GM18511 (cell line): ENCODE measurements at regions not wholly inside any gene's neighbourhood (a gene's known extent, or its start where the extent isn't known, plus 50 kb on each side); places are given as distances from the start of the nearest gene placed in this dataset.

Source experiments
- ATAC-seq: cut with Tn5 transposase; IDR thresholded peaks from one replicate; pipeline ENCODE4 v1.9.1; 2021; ENCODE audit warnings: mild to moderate bottlenecking, moderate library complexity; ENCODE audit not compliant: unreplicated experiment

DNA sequence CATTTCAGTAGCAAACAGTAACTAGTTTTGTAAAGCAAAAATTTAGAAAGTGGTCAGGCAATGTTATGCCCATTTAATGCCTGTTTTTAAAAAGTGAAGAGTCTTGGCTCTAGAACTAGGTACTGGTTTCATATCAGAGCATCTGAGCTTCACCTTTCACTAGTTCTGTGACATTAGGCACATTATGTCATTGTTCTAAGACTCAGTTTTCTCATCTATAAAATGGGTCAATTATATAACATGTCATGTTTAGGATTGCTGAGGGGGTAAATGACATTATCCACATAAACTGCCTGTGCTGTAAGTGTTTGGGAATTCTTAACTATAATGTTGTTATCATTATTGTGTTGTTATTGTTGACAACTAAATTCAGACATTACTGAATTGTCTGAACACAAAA, 235.6 kb upstream of the ZC3H12C start:
- ATAC-seq: no peak

DNA sequence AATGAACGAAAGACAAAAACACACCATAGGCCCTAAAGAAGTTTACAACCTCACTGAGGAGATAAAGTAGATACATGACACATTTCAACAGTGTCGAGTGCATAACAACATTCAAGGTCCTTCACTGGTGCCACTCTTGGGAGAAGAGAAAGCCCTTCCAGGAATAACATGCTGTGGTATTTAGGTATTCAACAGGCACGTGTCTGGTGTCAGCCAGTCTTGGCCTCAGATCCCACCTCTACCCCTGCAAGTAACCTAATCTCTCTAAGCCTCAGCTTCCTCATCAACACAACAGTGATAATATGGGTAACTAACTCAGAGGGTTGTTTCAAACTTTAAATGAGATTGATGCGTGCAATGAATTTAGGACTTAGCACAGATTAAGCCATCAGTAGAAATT, 235.0 kb upstream of the ZC3H12C start:
- no peak for ATAC-seq

GRCh38 chr11:109859045-109859724, 234.0 kb upstream of the ZC3H12C start:
- no peak for ATAC-seq

- ATAC-seq: no peak
These were observed 230.4 kb upstream of the ZC3H12C start for GRCh38 chr11:109862835-109863234.

DNA sequence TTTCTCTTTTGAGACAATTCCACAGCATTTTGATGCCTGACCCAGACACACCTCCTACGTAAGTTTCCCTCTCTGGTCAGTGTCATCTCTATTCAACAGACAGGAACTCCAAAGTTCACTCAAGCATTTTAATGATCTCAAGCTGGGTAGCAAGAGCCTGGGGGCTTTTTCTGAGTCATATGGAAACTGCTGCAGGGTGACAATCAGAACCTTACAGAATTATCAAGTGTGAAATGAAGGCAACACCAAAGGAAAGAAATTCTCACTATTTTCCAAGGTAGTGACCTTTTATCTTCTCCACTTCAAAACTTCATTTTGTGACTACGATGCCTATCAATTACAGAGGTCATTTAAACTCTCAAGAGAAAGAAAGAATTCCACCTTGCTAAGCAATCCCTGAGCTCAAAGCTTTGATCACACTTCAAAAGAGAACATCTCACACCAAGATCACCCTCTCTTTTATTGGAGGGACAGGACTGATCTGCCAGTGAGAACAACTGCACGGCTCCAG, 229.0 kb upstream of the ZC3H12C start:
- peak; percentile 94 for ATAC-seq

- peak; percentile 55 for ATAC-seq
These were observed 228.2 kb upstream of the ZC3H12C start for GRCh38 chr11:109864834-109865547.

DNA sequence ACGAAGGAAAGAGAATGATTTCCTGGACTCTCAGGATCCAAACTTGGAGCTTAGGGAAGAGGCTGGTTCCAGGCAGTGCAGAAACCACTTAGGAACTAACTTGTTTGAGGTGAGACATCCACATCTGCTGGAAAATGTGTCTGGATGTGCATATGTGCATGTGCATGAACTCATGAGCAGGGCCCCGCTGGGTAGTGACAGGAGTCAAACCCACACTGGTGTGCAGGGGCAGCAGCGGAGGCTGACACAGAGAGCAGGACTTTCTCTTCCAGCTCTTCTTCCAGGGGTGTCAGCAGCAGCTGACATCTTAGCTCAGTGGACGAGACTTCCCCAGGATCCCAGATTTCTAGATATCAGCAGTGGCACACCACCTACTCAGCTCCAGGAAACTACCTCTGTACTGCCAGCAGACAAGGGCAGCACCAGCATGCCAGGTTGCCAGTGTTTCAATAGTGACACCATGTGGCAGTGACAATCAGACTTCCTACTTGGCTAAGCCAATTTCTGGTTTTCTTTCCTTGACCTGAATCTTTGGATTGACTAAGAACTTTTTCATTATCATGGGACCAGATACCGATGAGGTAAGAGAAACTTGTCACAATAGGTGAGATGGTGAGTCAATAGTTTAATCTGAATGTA, 227.5 kb upstream of the ZC3H12C start:
- ATAC-seq: no peak

GRCh38 chr11:109867784-109868183, 225.4 kb upstream of the ZC3H12C start:
- no peak for ATAC-seq

- no peak for ATAC-seq
These were observed 223.7 kb upstream of the ZC3H12C start for GRCh38 chr11:109869536-109869935.

GRCh38 chr11:109870297-109870696, 222.9 kb upstream of the ZC3H12C start:
- ATAC-seq: no peak

DNA sequence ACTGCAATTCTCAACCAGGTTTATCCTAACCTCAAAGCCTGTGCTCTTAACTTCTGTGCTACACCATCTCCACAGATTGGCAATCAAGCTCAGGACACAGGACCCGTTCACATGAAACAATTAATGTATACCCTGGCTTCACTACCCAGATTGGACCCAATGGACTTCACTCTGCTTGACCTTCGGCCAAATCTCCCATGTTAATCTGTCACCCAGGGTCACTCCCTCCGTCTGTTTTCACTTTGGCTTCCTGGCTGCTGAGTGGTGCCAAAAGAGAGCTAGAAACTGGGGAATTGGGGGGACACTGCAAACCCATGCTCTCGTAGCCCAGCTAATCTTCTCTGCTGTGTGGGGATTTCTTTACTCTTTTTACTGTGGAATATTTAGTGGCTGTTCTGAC, 216.1 kb upstream of the ZC3H12C start:
- no peak for ATAC-seq

DNA sequence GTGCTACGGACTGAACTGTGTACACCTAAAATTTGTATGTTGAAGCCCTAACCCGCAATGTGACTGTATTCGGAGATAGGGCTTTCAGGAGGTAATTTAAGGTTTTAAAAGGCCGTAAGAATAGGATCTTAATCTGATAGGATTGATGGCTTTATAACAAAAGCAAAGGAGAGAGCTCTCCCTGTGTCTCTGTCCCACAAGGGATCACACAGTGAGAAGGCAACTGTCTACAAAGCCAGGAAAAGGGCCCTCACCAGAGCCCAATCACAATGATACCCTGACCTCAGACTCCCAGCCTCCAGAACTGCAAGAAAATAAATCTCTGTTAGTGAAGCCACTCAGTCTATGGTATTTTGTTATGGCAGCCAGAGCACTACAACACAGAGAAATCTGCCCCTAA, 208.7 kb upstream of the ZC3H12C start:
- no peak for ATAC-seq

DNA sequence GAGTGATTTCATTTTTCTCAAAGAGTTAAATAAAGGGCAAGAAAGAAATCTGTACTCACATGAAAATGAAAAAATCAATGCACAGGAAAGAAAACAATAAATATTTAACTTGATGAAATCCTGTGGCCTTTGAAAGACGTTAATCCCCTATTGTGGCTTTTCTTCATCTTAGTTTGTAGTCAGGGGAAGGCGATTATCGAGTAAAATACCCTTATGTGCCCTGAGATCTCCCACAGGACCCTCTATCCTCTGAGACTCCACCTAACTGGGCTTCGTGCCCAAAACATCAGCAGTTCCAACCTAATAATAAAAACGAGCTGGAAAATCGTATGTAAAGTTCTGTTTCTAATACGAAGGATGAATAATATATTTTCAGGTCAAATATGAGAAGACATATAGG, 208.2 kb upstream of the ZC3H12C start:
- ATAC-seq: no peak

DNA sequence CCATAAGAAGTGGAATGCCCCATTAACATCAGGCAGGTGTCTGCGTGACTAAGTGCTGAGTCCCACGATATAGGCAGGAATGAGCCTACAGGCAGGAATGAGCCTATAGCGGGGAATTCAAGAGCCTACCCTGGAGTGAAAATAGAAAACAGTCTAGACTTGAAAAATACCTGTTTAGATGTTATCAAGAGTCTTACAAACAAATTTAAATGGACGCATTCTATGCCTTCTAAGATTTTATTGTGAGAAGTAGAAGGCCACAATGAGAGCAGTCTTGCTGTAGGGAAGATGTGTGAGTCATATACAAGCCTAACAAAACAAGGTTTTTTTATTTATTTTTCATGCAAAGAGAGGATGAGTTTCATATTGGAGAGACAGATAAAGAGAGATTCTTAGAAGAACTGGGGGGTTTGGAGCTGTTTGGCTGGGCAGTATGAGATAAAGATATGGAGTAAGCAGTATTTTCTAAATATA, 200.8 kb upstream of the ZC3H12C start:
- no peak for ATAC-seq

- ATAC-seq: no peak
These were observed 198.9 kb upstream of the ZC3H12C start for GRCh38 chr11:109894242-109894641.

GRCh38 chr11:109898592-109898991, 194.6 kb upstream of the ZC3H12C start:
- no peak for ATAC-seq

- no peak for ATAC-seq
These were observed 190.3 kb upstream of the ZC3H12C start for GRCh38 chr11:109902764-109903433.

GRCh38 chr11:109911488-109911887, 181.7 kb upstream of the ZC3H12C start:
- peak; percentile 63 for ATAC-seq

- ATAC-seq: no peak
These were observed 179.2 kb upstream of the ZC3H12C start for GRCh38 chr11:109914038-109914437.

GRCh38 chr11:109914809-109915653, 178.2 kb upstream of the ZC3H12C start:
- no peak for ATAC-seq
